K562 (cell line): ENCODE measurements at regions not wholly inside any gene's neighbourhood (a gene's known extent, or its start where the extent isn't known, plus 50 kb on each side); places are given as distances from the start of the nearest gene placed in this dataset.

Source experiments
- ATAC-seq: fragments of 200-7000 bp; cut with Tn5 transposase; 3 replicates; pipeline ENCODE4 v1.9.1; 2020; ENCODE audit warnings: moderate library complexity
- BruUV-seq: library from RNA; stranded (reverse); fragments of 400-500 nt; replicated peaks from 2 replicates; lab custom pipeline; 2021; lab: Mats Ljungman, UMichigan
- CTCF ChIA-PET: fragments of 300-600 bp; formaldehyde crosslinking; extraction: SDS; loops from one replicate; lab custom pipeline; 2021; ENCODE audit warnings: low intra/inter-chr PET ratio; lab: Yijun Ruan, JAX
- POLR2A ChIA-PET: fragments of 300-600, 350-650 bp; sonication (Branson Sonifier 250); formaldehyde crosslinking; extraction: SDS; loops from one replicate; lab custom pipeline; 2021; ENCODE audit warnings: antibody characterized with exemption, inconsistent platforms; lab: Yijun Ruan, JAX
- DNase-seq, 4 experiments: peaks; one replicate each; pipeline versions ENCODE4 v3.0.0 to v3.0.0-alpha.2; 2011 to 2018; ENCODE audit warnings: low spot score in 3 of 4, mixed read lengths in 3 of 4; ENCODE audit errors: extremely low read depth in 1 of 4
- FAIRE-seq: peaks from 2 replicates; lab custom pipeline; 2011; peaks lifted over from hg19 to GRCh38; lab: Jason Lieb, UNC
- H2AFZ ChIP-seq: 2 replicates; pipeline ENCODE4 v1.6.0; 2011; ENCODE audit warnings: low read depth, low read length, control low read depth, inconsistent platforms
- H3K27ac ChIP-seq: fragments of 200-600 bp; 3 replicates; pipeline ENCODE4 v1.8.0; 2011; ENCODE audit warnings: low read depth, mild to moderate bottlenecking, control low read depth, inconsistent platforms, low read length, moderate library complexity, mixed read lengths; ENCODE audit errors: extremely low read depth
- H3K27me3 ChIP-seq, 2 experiments: fragments of 300-600 bp in 1 of 2; 2 replicates in 1 of 2; 3 replicates in 1 of 2; pipeline versions ENCODE4 v1.6.0 to v1.8.0; 2011; ENCODE audit warnings: inconsistent platforms in 2 of 2, low read length in 2 of 2, mild to moderate bottlenecking in 1 of 2, mixed read lengths in 1 of 2, moderate library complexity in 1 of 2; ENCODE audit not compliant: control insufficient read depth in 2 of 2, insufficient read depth in 2 of 2
- H3K36me3 ChIP-seq: fragments of 300-600 bp; 3 replicates; pipeline ENCODE4 v1.8.0; 2011; ENCODE audit warnings: mild to moderate bottlenecking, low read length, inconsistent platforms; ENCODE audit not compliant: control insufficient read depth, insufficient read depth
- H3K4me1 ChIP-seq, 2 experiments: fragments of 200-600 bp in 1 of 2; replicated peaks in 1 of 2; 2 replicates in 1 of 2; 3 replicates in 1 of 2; pipeline versions ENCODE4 v1.5.1 to v1.8.0; 2011; ENCODE audit warnings: inconsistent platforms in 2 of 2, low read length in 2 of 2, mild to moderate bottlenecking in 1 of 2, mixed read lengths in 1 of 2, moderate library complexity in 1 of 2; ENCODE audit not compliant: control insufficient read depth in 2 of 2, insufficient read depth in 2 of 2
- H3K4me2 ChIP-seq: 2 replicates; pipeline ENCODE4 v1.6.1; 2011; ENCODE audit warnings: low read length, control low read depth, inconsistent platforms, mixed read lengths; ENCODE audit not compliant: insufficient read depth
- H3K4me3 ChIP-seq: fragments of 200-600 bp; sonication (generic), shearing (Covaris generic); 2 replicates; pipeline ENCODE4 v1.5.1; 2016; ENCODE audit warnings: control low read depth, inconsistent platforms
- H3K79me2 ChIP-seq: fragments of 200-600 bp; 3 replicates; pipeline ENCODE4 v1.8.0; 2011; ENCODE audit warnings: low read length, inconsistent platforms; ENCODE audit not compliant: control insufficient read depth, insufficient read depth
- H3K9ac ChIP-seq, 2 experiments: 2 replicates each; pipeline versions ENCODE4 v1.6.0 to v1.6.1; 2011; ENCODE audit warnings: low read depth in 2 of 2, low read length in 2 of 2, control low read depth in 1 of 2, inconsistent platforms in 1 of 2, mild to moderate bottlenecking in 1 of 2, mixed read lengths in 1 of 2; ENCODE audit not compliant: insufficient read depth in 1 of 2
- H3K9me1 ChIP-seq: one replicate; pipeline ENCODE4 v1.6.0; 2011; ENCODE audit warnings: inconsistent platforms, mild to moderate bottlenecking, low read length, moderate library complexity; ENCODE audit not compliant: control insufficient read depth, insufficient read depth
- H3K9me3 ChIP-seq: replicated peaks from 2 replicates; pipeline ENCODE4 v1.5.1; 2011; ENCODE audit warnings: low read depth, low read length, inconsistent platforms; ENCODE audit not compliant: control insufficient read depth, insufficient read depth
- H4K20me1 ChIP-seq: replicated peaks from 2 replicates; pipeline ENCODE4 v1.6.1; 2011; ENCODE audit warnings: low read length, inconsistent platforms, mixed read lengths; ENCODE audit not compliant: control insufficient read depth, insufficient read depth
- BRCA1 ChIP-seq, 2 experiments: fragments of 450-650 bp in 1 of 2; sonication (generic) in 1 of 2; formaldehyde crosslinking in 1 of 2; IDR thresholded peaks; 2 replicates each; pipeline versions ENCODE4 v1.5.0 to v1.6.1; 2017 to 2020; ENCODE audit warnings: mild to moderate bottlenecking in 1 of 2, missing genetic modification reagents in 1 of 2
- CBX8 ChIP-seq: fragments of 200-600 bp; sonication (generic); IDR thresholded peaks from 2 replicates; pipeline ENCODE4 v1.6.1; 2012; ENCODE audit warnings: borderline replicate concordance, mixed run types, low read depth, mild to moderate bottlenecking, moderate library complexity, mixed read lengths, low read length, control low read depth, inconsistent platforms; ENCODE audit not compliant: poor library complexity, severe bottlenecking; ENCODE audit errors: extremely low read depth
- COPS2 ChIP-seq: fragments of 450-650 bp; conservative IDR thresholded peaks from 2 replicates; pipeline ENCODE4 v1.6.1; 2016; ENCODE audit warnings: mild to moderate bottlenecking, moderate library complexity
- DEAF1 ChIP-seq: fragments of 450-650 bp; formaldehyde crosslinking; IDR thresholded peaks from 2 replicates; pipeline ENCODE4 v1.4.0; 2020; ENCODE audit warnings: mild to moderate bottlenecking, moderate library complexity
- HDAC8 ChIP-seq: fragments of 450-650 bp; IDR thresholded peaks from 2 replicates; pipeline ENCODE4 v1.6.1; 2016; ENCODE audit warnings: mild to moderate bottlenecking, missing genetic modification characterization, moderate library complexity, missing compliant biosample characterization
- KDM2B ChIP-seq: fragments of 250-450 bp; sonication (Bioruptor Pico); IDR thresholded peaks from 2 replicates; pipeline ENCODE4 v1.8.0; 2021; ENCODE audit warnings: mild to moderate bottlenecking, moderate library complexity
- KLF13 ChIP-seq: fragments of 450-650 bp; IDR thresholded peaks from 2 replicates; pipeline ENCODE4 v1.6.1; 2016; ENCODE audit warnings: missing genetic modification characterization, low read depth, mild to moderate bottlenecking, missing compliant biosample characterization, moderate library complexity, borderline replicate concordance
- L3MBTL2 ChIP-seq: fragments of 450-650 bp; IDR thresholded peaks from 2 replicates; pipeline ENCODE4 v1.6.1; 2016; ENCODE audit warnings: mild to moderate bottlenecking, moderate library complexity
- NR1H2 ChIP-seq: sonication (generic); formaldehyde crosslinking; IDR thresholded peaks from 2 replicates; pipeline ENCODE4 v1.4.0; 2020; ENCODE audit warnings: mild to moderate bottlenecking, missing genetic modification reagents
- RAD51 ChIP-seq: fragments of 450-650 bp; IDR thresholded peaks from 2 replicates; pipeline ENCODE4 v1.7.1; 2016; ENCODE audit warnings: low read depth, mild to moderate bottlenecking, borderline replicate concordance
- RBM25 ChIP-seq: fragments of 200-400 bp; formaldehyde crosslinking; IDR thresholded peaks from 2 replicates; pipeline ENCODE4 v1.6.1; 2018; ENCODE audit warnings: low read length, low read depth, moderate library complexity; ENCODE audit not compliant: severe bottlenecking
- RBM39 ChIP-seq: fragments of 200-400 bp; formaldehyde crosslinking; optimal IDR thresholded peaks from 2 replicates; pipeline ENCODE3; 2018; ENCODE audit warnings: low read depth, low read length
- ZBTB8A ChIP-seq: fragments of 450-650 bp; IDR thresholded peaks from 2 replicates; pipeline ENCODE4 v1.6.1; 2018; ENCODE audit warnings: mild to moderate bottlenecking, moderate library complexity; ENCODE audit not compliant: partially characterized antibody
- ZNF311 ChIP-seq: fragments of 250-450 bp; sonication (Bioruptor Pico); IDR thresholded peaks from 2 replicates; pipeline ENCODE4 v1.4.0; 2020; ENCODE audit warnings: mild to moderate bottlenecking, moderate library complexity
- ZNF77 ChIP-seq: fragments of 250-450 bp; sonication (Bioruptor Pico); IDR thresholded peaks from 2 replicates; pipeline ENCODE4 v1.5.0; 2020
- WGBS: fragments of 100-300 bp; shearing (Covaris generic); methylation state at CpG from one replicate; pipeline ENCODE4 v1.1.6; 2016; ENCODE audit warnings: low coverage, mixed read lengths; ENCODE audit not compliant: insufficient coverage; ENCODE audit errors: missing lambda C conversion rate; 5-methylcytosine and 5-hydroxymethylcytosine counted together
- in situ Hi-C: fragments of 300-500 bp; cut with MboI; formaldehyde crosslinking; loops from 4 replicates; pipeline ENCODE4 v1.15.0; 2018; ENCODE audit warnings: inconsistent platforms, mixed read lengths
- intact Hi-C: fragments of 100-400 bp; cut with micrococcal nuclease; formaldehyde crosslinking; loops from 2 replicates; pipeline ENCODE4 v1.14.2; 2022
- TF ChIP-seq, protein P1 (sequence below): sonication (generic); formaldehyde crosslinking; IDR thresholded peaks from 2 replicates; pipeline ENCODE4 v1.8.1; 2022; ENCODE audit warnings: missing genetic modification reagents

GRCh38 chr13:56718791-56719190 lies 421.9 kb upstream of the PRR20A start (continued):
- no peak for TF ChIP-seq NR1H2 (CRISPR knock-in tag)
- TF ChIP-seq BRCA1 (IDR thresholded peaks at IDR 0.05), result no peak
- TF ChIP-seq BRCA1 (CRISPR knock-in tag; IDR thresholded peaks at IDR 0.05), result no peak
- TF ChIP-seq DEAF1 (CRISPR knock-in tag), result no peak
- TF ChIP-seq, all 486 proteins: peak for 0

GRCh38 chr13:56720841-56721240 lies 419.9 kb upstream of the PRR20A start:
- ATAC-seq, result no peak
- in situ Hi-C loops, result no loop called here
- no peaks in the 10 kb centered on the region for H3K27me3 ChIP-seq
- H3K9me3 ChIP-seq, result no peaks in the 10 kb centered on the region
- H3K79me2 ChIP-seq, result no peaks in the 10 kb centered on the region
- BruUV-seq, result no TSS peak
- H4K20me1 ChIP-seq, result no peaks in the 10 kb centered on the region
- 0% methylated on average over 1 of the region's 1 CpG for WGBS
- no peak overlapping the region for H2AFZ ChIP-seq
- POLR2A ChIA-PET, result no interaction called here
- DNase-seq, result no peak
- FAIRE-seq, result no peak
- no peak for TF ChIP-seq ZNF311 (CRISPR knock-in tag)
- TF ChIP-seq RAD51, result no peak
- no peak for TF ChIP-seq CBX8
- no peak for TF ChIP-seq ZBTB8A
- no peak for TF ChIP-seq ZNF77
- no peak for TF ChIP-seq L3MBTL2
- TF ChIP-seq, protein P1, sequence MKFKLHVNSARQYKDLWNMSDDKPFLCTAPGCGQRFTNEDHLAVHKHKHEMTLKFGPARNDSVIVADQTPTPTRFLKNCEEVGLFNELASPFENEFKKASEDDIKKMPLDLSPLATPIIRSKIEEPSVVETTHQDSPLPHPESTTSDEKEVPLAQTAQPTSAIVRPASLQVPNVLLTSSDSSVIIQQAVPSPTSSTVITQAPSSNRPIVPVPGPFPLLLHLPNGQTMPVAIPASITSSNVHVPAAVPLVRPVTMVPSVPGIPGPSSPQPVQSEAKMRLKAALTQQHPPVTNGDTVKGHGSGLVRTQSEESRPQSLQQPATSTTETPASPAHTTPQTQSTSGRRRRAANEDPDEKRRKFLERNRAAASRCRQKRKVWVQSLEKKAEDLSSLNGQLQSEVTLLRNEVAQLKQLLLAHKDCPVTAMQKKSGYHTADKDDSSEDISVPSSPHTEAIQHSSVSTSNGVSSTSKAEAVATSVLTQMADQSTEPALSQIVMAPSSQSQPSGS (CRISPR knock-in tag), result no peak
- TF ChIP-seq HDAC8 (tag), result no peak
- TF ChIP-seq RBM25, result no peak
- no peak for TF ChIP-seq KLF13
- TF ChIP-seq COPS2, result no peak
- TF ChIP-seq KDM2B (CRISPR knock-in tag), result no peak
- TF ChIP-seq RBM39, result no peak
- no peaks in the 10 kb centered on the region for H3K9me1 ChIP-seq
- H3K27ac ChIP-seq, result no peak overlapping the region
- CTCF ChIA-PET, result no interaction called here
- intact Hi-C loops, result no loop called here
- H3K4me2 ChIP-seq, result no peak overlapping the region
- no peak overlapping the region for H3K9ac ChIP-seq
- H3K4me3 ChIP-seq, result no peak overlapping the region
- no peaks in the 10 kb centered on the region for H3K4me1 ChIP-seq
- H3K36me3 ChIP-seq, result no peaks in the 10 kb centered on the region
